Cardiac fibroblast (primary cell): ENCODE measurements at regions not wholly inside any gene's neighbourhood (a gene's known extent, or its start where the extent isn't known, plus 50 kb on each side); places are given as distances from the start of the nearest gene placed in this dataset.

Experiments
- DNase-seq, 2 donors: peaks; one replicate each; pipeline versions ENCODE4 v3.0.0 to v3.0.0-alpha.2; 2010; ENCODE audit warnings: low read depth in 2 of 2
- H3K4me3 ChIP-seq, 2 donors: replicated peaks in 1 of 2; 1 replicate in 1 of 2; 2 replicates in 1 of 2; pipeline ENCODE4 v1.5.1; 2011; ENCODE audit warnings: low read depth in 2 of 2, low read length in 2 of 2, mild to moderate bottlenecking in 2 of 2, moderate library complexity in 1 of 2
- CTCF ChIP-seq: IDR thresholded peaks from one replicate; pipeline ENCODE4 v1.5.1; 2011; ENCODE audit warnings: low read depth, mild to moderate bottlenecking, low read length, inconsistent platforms

- H3K4me3 ChIP-seq = no peak overlapping the region
- no peak for DNase-seq
- no peak for TF ChIP-seq CTCF
Observed at GRCh38 chr1:113255038-113255719, 135.1 kb upstream of the MAGI3 start.

- no peak overlapping the region for H3K4me3 ChIP-seq
- no peak for DNase-seq
- no peak for TF ChIP-seq CTCF
Observed at GRCh38 chr1:113255720-113256347, 134.5 kb upstream of the MAGI3 start.

- H3K4me3 ChIP-seq = no peak overlapping the region
- DNase-seq = no peak
- no peak for TF ChIP-seq CTCF
Observed at GRCh38 chr1:113256348-113256729, 134.0 kb upstream of the MAGI3 start.

GRCh38 chr1:113259988-113260387 lies 130.3 kb upstream of the MAGI3 start:
- TF ChIP-seq CTCF = no peak
- H3K4me3 ChIP-seq = no peak overlapping the region
- no peak for DNase-seq

GRCh38 chr1:113265196-113265595 lies 125.1 kb upstream of the MAGI3 start:
- DNase-seq = no peak
- no peak for TF ChIP-seq CTCF
- no peak overlapping the region for H3K4me3 ChIP-seq

GRCh38 chr1:113266788-113267187 lies 123.5 kb upstream of the MAGI3 start:
- no peak overlapping the region for H3K4me3 ChIP-seq
- no peak for TF ChIP-seq CTCF
- DNase-seq = no peak
